Right cardiac atrium (tissue), 5 donors: ENCODE measurements at regions not wholly inside any gene's neighbourhood (a gene's known extent, or its start where the extent isn't known, plus 50 kb on each side); places are given as distances from the start of the nearest gene placed in this dataset.

ENCODE experiments used
- ATAC-seq, 2 donors: fragments of 200-7000 bp; cut with Tn5 transposase; one replicate each; pipeline versions ENCODE4 v1.8.0 to v1.9.1; 2020; ENCODE audit warnings: moderate library complexity in 2 of 2, mild to moderate bottlenecking in 1 of 2
- DNase-seq, 3 donors: peaks; one replicate each; pipeline ENCODE4 v3.0.0-alpha.2; 2020
- H3K27ac ChIP-seq: one replicate; pipeline ENCODE4 v1.5.1; 2013; ENCODE audit warnings: mild to moderate bottlenecking, low read length, control low read depth, moderate library complexity
- H3K27me3 ChIP-seq: one replicate; pipeline ENCODE4 v1.6.1; 2013; ENCODE audit not compliant: control insufficient read depth, insufficient read depth
- H3K4me1 ChIP-seq: one replicate; pipeline ENCODE4 v1.6.1; 2013; ENCODE audit warnings: low read length; ENCODE audit not compliant: control insufficient read depth, insufficient read depth
- H3K4me3 ChIP-seq: one replicate; pipeline ENCODE4 v1.5.1; 2013; ENCODE audit warnings: low read length, control low read depth
- H3K9me3 ChIP-seq: one replicate; pipeline ENCODE4 v1.6.1; 2013; ENCODE audit warnings: low read length; ENCODE audit not compliant: control insufficient read depth
- WGBS: extraction: QIAGEN DNeasy Blood & Tissue Kit; methylation state at CpG from one replicate; pipeline ENCODE4 v1.1.7; 2013; 5-methylcytosine and 5-hydroxymethylcytosine counted together
- intact Hi-C, 4 donors: fragments of 100-400 bp; cut with DNase I; formaldehyde crosslinking; loops; one replicate each; pipeline versions ENCODE4 v1.11.0 to v1.14.0; 2022 to 2023
- donor health status: healthy with polysubstance abuse.
- donor health status: DM: no; HTN: yes; CAD: no.
- donor health status: DM: no; HTN: no; CAD: no.
- donor health status: DM: no; HTN: yes; CAD: no; lungs with severe emphysema.
- donor health status: DM: yes; HTN: yes; CAD: no.

- no peak overlapping the region for H3K4me3 ChIP-seq
- no peaks in the 10 kb centered on the region for H3K27me3 ChIP-seq
- DNase-seq (no peak), ATAC-seq (no peak)
- H3K27ac ChIP-seq = no peak overlapping the region
- no peaks in the 10 kb centered on the region for H3K4me1 ChIP-seq
- no peaks in the 10 kb centered on the region for H3K9me3 ChIP-seq
- intact Hi-C loops = no loop called here
Measured at GRCh38 chr7:34392972-34393371, 265.0 kb upstream of the NPSR1 start.

GRCh38 chr7:34396437-34397064 is 261.5 kb upstream of the NPSR1 start:
- 70% methylated on average over 2 of the region's 2 CpGs for WGBS
- H3K9me3 ChIP-seq = no peaks in the 10 kb centered on the region
- H3K27ac ChIP-seq = no peak overlapping the region
- no peak for DNase-seq
- intact Hi-C loops = no loop called here
- no peaks in the 10 kb centered on the region for H3K27me3 ChIP-seq
- no peak overlapping the region for H3K4me3 ChIP-seq
- H3K4me1 ChIP-seq = no peaks in the 10 kb centered on the region
- ATAC-seq = no peak

- WGBS = 78% methylated on average over 2 of the region's 2 CpGs
- intact Hi-C loops = no loop called here
Measured at GRCh38 chr7:34401776-34402175, 256.2 kb upstream of the NPSR1 start.

GRCh38 chr7:34406848-34407530 is 251.0 kb upstream of the NPSR1 start:
- no peaks in the 10 kb centered on the region for H3K4me1 ChIP-seq
- DNase-seq (no peak), ATAC-seq (no peak)
- no peak overlapping the region for H3K4me3 ChIP-seq
- intact Hi-C loops = no loop called here
- 53% methylated on average over 5 of the region's 5 CpGs for WGBS
- no peak overlapping the region for H3K27ac ChIP-seq
- H3K27me3 ChIP-seq = no peaks in the 10 kb centered on the region
- H3K9me3 ChIP-seq = no peaks in the 10 kb centered on the region

More at GRCh38 chr7:34401776-34402175, 256.2 kb upstream of the NPSR1 start:
- no peak for DNase-seq
- no peak for ATAC-seq
- H3K9me3 ChIP-seq = no peaks in the 10 kb centered on the region
- no peaks in the 10 kb centered on the region for H3K4me1 ChIP-seq
- no peak overlapping the region for H3K4me3 ChIP-seq
- H3K27me3 ChIP-seq = no peaks in the 10 kb centered on the region
- no peak overlapping the region for H3K27ac ChIP-seq

GRCh38 chr7:34407586-34407985 is 250.4 kb upstream of the NPSR1 start:
- DNase-seq (no peak), ATAC-seq (no peak)
- Histone ChIP-seq H3K9me3 (no peaks in the 10 kb centered on the region), H3K27ac (no peak overlapping the region), H3K27me3 (no peaks in the 10 kb centered on the region), H3K4me1 (no peaks in the 10 kb centered on the region), H3K4me3 (no peak overlapping the region)
- intact Hi-C loops = no loop called here
- WGBS = 54% methylated on average over 2 of the region's 2 CpGs

- no peaks in the 10 kb centered on the region for H3K4me1 ChIP-seq
- 60% methylated on average over 3 of the region's 3 CpGs for WGBS
- H3K4me3 ChIP-seq = no peak overlapping the region
- no peaks in the 10 kb centered on the region for H3K9me3 ChIP-seq
- intact Hi-C loops = no loop called here
- peaks cover 3% of the 10 kb centered on the region for H3K27me3 ChIP-seq
- DNase-seq = no peak
- H3K27ac ChIP-seq = no peak overlapping the region
- ATAC-seq = no peak
Measured at GRCh38 chr7:34417781-34418180, 240.2 kb upstream of the NPSR1 start.

GRCh38 chr7:34421526-34421925 is 236.5 kb upstream of the NPSR1 start:
- H3K4me3 ChIP-seq = no peak overlapping the region
- peaks cover 3% of the 10 kb centered on the region for H3K27me3 ChIP-seq
- 37% methylated on average over 1 of the region's 1 CpG for WGBS
- H3K4me1 ChIP-seq = no peaks in the 10 kb centered on the region
- DNase-seq (no peak), ATAC-seq (no peak)
- intact Hi-C loops = no loop called here
- no peaks in the 10 kb centered on the region for H3K9me3 ChIP-seq
- no peak overlapping the region for H3K27ac ChIP-seq

- no peak for ATAC-seq
- Histone ChIP-seq H3K4me1 (no peaks in the 10 kb centered on the region), H3K27me3 (no peaks in the 10 kb centered on the region), H3K9me3 (no peaks in the 10 kb centered on the region), H3K27ac (no peak overlapping the region), H3K4me3 (no peak overlapping the region)
- DNase-seq = no peak
- intact Hi-C loops = no loop called here
- 61% methylated on average over 2 of the region's 2 CpGs for WGBS
Measured at GRCh38 chr7:34425194-34425593, 232.8 kb upstream of the NPSR1 start.

GRCh38 chr7:34425631-34426384 is 232.2 kb upstream of the NPSR1 start:
- ATAC-seq (no peak), DNase-seq (no peak)
- Histone ChIP-seq H3K27ac (no peak overlapping the region), H3K27me3 (no peaks in the 10 kb centered on the region), H3K4me3 (no peak overlapping the region), H3K9me3 (no peaks in the 10 kb centered on the region), H3K4me1 (no peaks in the 10 kb centered on the region)
- intact Hi-C loops = no loop called here
- 44% methylated on average over 2 of the region's 2 CpGs for WGBS

GRCh38 chr7:34430456-34430855 is 227.6 kb upstream of the NPSR1 start:
- intact Hi-C loops = no loop called here
- H3K4me3 ChIP-seq = no peak overlapping the region
- no peaks in the 10 kb centered on the region for H3K9me3 ChIP-seq
- no peaks in the 10 kb centered on the region for H3K27me3 ChIP-seq
- WGBS = 28% methylated on average over 4 of the region's 4 CpGs
- peak in 1 of 2 donors; percentile 16 for ATAC-seq
- no peak overlapping the region for H3K27ac ChIP-seq
- DNase-seq = peak in 1 of 3 donors; percentile 50
- no peaks in the 10 kb centered on the region for H3K4me1 ChIP-seq

- 70% methylated on average over 3 of the region's 3 CpGs for WGBS
- DNase-seq (no peak), ATAC-seq (no peak)
- no peaks in the 10 kb centered on the region for H3K4me1 ChIP-seq
- H3K27me3 ChIP-seq = no peaks in the 10 kb centered on the region
- H3K27ac ChIP-seq = no peak overlapping the region
- intact Hi-C loops = no loop called here
- H3K4me3 ChIP-seq = no peak overlapping the region
- no peaks in the 10 kb centered on the region for H3K9me3 ChIP-seq
Measured at GRCh38 chr7:34438436-34438835, 219.6 kb upstream of the NPSR1 start.
